DMS53 treated with DMSO at 0.1 percent for 48 hours (cell line): ENCODE measurements at regions not wholly inside any gene's neighbourhood (a gene's known extent, or its start where the extent isn't known, plus 50 kb on each side); places are given as distances from the start of the nearest gene placed in this dataset.

ENCODE experiments used
- DNase-seq: peaks from one replicate; lab custom pipeline; 2025; ENCODE audit not compliant: unreplicated experiment; lab: John Stamatoyannopoulos, UW

- no peak for DNase-seq
Measured at GRCh38 chr13:104436555-104436954, 1370.3 kb upstream of the SLC10A2 start.

GRCh38 chr13:104431895-104432294, 1365.7 kb upstream of the SLC10A2 start:
- no peak for DNase-seq

GRCh38 chr13:104426435-104426834, 1360.2 kb upstream of the SLC10A2 start:
- no peak for DNase-seq

GRCh38 chr13:104422668-104423067, 1356.5 kb upstream of the SLC10A2 start:
- peak; percentile 63 for DNase-seq

- DNase-seq: no peak
Measured at GRCh38 chr13:104416973-104417372, 1350.8 kb upstream of the SLC10A2 start.

GRCh38 chr13:104414771-104415170, 1348.6 kb upstream of the SLC10A2 start:
- DNase-seq: peak; percentile 17

- no peak for DNase-seq
Measured at GRCh38 chr13:104414181-104414580, 1348.0 kb upstream of the SLC10A2 start.

GRCh38 chr13:104411141-104411765, 1345.0 kb upstream of the SLC10A2 start:
- DNase-seq: no peak

- no peak for DNase-seq
Measured at GRCh38 chr13:104408733-104409132, 1342.5 kb upstream of the SLC10A2 start.

- no peak for DNase-seq
Measured at GRCh38 chr13:104404325-104404724, 1338.1 kb upstream of the SLC10A2 start.

GRCh38 chr13:104389691-104390090, 1323.5 kb upstream of the SLC10A2 start:
- DNase-seq: no peak

GRCh38 chr13:104387510-104387909, 1321.3 kb upstream of the SLC10A2 start:
- DNase-seq: no peak

GRCh38 chr13:104385404-104385803, 1319.2 kb upstream of the SLC10A2 start:
- no peak for DNase-seq

- DNase-seq: no peak
Measured at GRCh38 chr13:104382951-104383350, 1316.7 kb upstream of the SLC10A2 start.

GRCh38 chr13:104376588-104376987, 1310.4 kb upstream of the SLC10A2 start:
- DNase-seq: no peak

GRCh38 chr13:104375614-104376013, 1309.4 kb upstream of the SLC10A2 start:
- DNase-seq: no peak

GRCh38 chr13:104372095-104372655, 1306.0 kb upstream of the SLC10A2 start:
- no peak for DNase-seq

GRCh38 chr13:104365430-104365829, 1299.2 kb upstream of the SLC10A2 start:
- DNase-seq: no peak

- DNase-seq: no peak
Measured at GRCh38 chr13:104357672-104358354, 1291.6 kb upstream of the SLC10A2 start.

GRCh38 chr13:104357174-104357573, 1291.0 kb upstream of the SLC10A2 start:
- no peak for DNase-seq

GRCh38 chr13:104355041-104355670, 1288.9 kb upstream of the SLC10A2 start:
- DNase-seq: no peak

GRCh38 chr13:104327211-104327610, 1261.0 kb upstream of the SLC10A2 start:
- DNase-seq: no peak
